ENCODE measurements at regions not wholly inside any gene's neighbourhood (a gene's known extent, or its start where the extent isn't known, plus 50 kb on each side); places are given as distances from the start of the nearest gene placed in this dataset.
"Not testable (repeated sequence)": the region's sequence is repeated elsewhere in the genome, so short reads cannot be mapped to it uniquely, and the experiment has no call there.

GRCh38 chr7:24449416-24449815 is 123.8 kb upstream of the PALS2 start:
- TF ChIP-seq CTCF (conservative IDR thresholded peaks at IDR 0.05; ENCODE audit: low read depth, low read length); EZH2 (IDR thresholded peaks at IDR 0.05; ENCODE audit: low read length, unreplicated experiment); EZH2phosphoT487 (IDR thresholded peaks at IDR 0.05; ENCODE audit: borderline replicate concordance, low read length): not testable (repeated sequence)

Data from PC-3 (cell line).